NOMO-1 treated with DMSO at 0.1 percent for 48 hours (cell line): ENCODE measurements at regions not wholly inside any gene's neighbourhood (a gene's known extent, or its start where the extent isn't known, plus 50 kb on each side); places are given as distances from the start of the nearest gene placed in this dataset.

Experiments used
- DNase-seq: peaks from one replicate; lab custom pipeline; 2025; ENCODE audit not compliant: unreplicated experiment; lab: John Stamatoyannopoulos, UW

DNA sequence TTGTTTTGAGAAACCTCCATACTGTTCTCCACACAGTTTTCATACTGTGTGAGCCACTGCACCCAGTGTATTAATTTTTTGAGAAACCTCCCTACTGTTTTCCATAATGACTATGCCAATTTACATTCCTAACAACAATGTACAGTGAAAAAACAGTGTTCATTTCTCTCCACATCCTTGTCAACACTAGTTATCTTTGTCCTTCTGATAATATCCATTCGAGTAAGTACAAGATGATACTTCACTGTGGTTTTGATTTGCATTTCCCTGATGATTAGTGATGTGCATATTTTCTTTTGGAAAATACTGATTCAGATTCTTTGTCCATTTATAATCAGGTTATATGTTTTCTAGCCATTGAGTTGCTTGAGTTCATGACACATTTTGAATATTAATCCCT lies 462.0 kb downstream of the CDH11 start:
- DNase-seq = no peak

DNA sequence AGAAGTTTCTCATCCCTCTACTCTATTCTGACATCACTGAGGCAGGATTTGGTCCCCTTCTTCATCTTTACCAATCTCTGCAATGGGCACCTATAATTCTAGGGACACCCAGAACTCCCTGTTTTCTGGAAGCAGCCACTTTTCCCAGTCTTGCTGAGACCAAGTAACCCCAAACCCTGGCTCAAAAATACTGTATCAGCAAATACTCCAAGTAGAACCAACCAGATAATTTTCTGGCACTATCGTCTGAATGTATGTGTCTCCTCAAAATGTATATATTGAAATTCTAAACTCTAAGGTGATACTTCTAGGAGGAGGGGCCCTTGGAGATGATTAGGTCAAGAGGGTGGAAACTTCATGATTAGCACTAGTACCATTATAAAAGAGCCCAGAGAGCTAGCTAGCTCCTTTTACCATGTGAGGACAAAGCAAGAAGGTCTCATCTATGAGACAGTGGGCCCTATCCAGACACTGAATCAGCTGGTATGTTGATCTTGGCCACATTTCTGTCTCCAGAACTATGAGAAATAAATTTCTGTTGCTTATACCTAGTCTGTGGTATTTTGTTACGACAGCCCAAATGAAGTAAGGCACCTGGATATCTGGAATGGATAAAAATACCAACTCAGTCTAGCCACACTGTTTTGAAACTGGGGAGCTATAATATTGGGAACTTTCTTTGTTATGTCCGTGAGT lies 464.4 kb downstream of the CDH11 start:
- no peak for DNase-seq

DNA sequence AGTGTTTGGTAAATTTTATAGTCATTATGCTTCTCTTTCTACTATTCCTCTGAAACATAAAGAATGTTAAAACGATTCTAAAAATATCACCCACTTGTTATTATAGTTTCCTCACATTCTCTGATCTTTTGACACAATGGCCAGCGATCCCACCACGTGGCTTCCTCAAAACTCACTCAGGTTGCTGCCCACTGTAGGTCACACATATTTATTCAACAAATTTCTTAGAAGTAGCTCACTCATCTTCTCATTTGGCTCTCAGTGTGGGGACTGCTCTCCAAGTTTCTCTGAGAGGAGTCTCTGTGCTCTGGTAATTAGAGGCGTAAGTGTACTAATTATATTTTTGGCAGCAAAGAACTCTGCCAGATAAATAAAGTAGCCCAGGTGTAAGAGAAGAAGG lies 465.4 kb downstream of the CDH11 start:
- DNase-seq = no peak

DNA sequence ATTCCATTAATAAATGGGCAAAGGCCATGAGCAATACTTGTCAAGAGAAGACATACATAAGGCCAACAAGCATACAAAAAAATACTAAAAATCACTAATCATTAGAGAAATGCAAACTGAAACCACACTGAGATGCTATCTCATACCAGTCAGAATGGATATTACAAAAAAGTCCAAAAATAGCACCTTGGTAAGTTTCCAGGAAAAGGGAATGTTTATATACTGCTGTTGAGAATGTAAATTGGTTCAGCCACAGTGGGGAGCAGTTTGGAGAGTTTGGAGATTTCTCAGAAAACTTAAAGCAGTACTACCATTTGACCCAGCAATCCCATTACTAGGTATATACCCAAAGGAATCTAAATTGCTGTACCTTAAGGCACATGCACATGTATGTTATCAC lies 467.7 kb downstream of the CDH11 start:
- DNase-seq = no peak

DNA sequence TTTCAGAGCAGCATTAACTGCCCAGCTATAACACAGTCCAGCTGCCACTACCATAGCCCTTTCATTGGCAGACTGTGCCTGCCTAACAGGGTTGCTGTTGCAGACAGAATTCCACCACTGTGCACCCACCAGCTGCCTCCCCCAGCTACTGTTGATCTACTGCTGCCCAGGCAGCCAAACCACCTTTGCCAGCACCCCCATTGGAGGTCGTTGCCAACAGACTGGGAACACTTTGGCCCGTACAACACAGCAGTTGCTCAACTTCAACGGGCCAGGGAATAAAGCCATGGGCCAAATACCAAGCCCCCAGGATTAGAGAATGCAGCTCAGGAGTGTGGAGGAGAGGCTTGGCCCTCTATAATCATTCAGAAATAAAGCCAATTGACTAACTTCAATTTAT lies 473.6 kb downstream of the CDH11 start:
- no peak for DNase-seq

DNA sequence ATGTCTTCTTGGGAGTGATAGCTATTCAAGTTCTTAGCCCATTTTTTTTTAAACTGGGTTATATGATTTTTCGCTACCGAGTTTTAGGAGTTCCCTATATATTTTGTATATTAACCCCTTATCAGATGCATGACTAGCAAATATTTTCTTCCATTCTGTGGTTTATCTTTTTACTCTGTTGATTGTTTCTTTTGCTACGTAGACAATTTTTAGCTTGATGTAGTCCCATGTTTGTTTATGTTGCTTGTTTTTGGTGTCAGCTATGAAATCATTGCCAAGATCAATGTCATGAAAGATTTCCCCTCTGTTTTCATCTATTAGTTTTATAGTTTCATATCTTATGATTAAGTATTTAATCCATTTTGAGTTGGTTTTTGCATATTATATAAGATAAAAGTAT lies 480.5 kb downstream of the CDH11 start:
- DNase-seq = no peak

DNA sequence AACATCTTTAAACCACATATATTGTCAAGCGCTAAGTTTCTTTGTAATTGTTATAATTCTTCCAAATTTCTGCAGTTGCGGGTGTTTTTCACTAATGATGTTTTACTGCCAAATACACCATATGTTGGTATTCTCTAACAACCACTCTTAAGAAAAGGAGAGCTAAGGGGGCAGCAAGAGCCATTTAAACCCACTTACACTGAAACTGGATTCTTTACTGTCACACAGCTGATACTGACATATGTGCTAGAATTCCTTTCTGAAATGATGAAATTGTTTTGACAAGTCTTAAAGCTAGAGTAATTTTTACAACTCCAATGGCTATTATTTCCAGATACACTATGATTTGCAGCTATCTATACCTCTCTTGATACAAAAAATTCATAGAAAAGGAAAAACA lies 483.1 kb downstream of the CDH11 start:
- no peak for DNase-seq

DNA sequence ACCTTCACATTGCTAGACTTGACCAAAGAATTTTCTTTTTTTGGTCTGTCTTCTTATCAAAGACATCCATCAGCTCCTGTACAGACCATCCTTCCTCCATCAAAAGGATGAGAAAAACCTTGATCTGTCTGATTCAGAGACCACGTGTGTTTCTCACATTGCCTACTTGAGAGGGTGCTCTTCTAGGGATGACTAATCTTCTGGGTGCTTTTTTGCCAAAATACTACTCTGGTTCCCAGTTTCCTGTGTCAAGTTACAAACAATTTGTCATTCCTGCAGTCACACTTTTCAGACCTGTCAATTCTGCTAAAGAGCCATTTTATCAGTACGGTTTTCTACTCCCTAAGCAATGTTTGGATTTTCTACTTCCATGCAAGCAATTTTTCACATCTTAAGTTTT lies 492.2 kb downstream of the CDH11 start:
- DNase-seq = no peak

DNA sequence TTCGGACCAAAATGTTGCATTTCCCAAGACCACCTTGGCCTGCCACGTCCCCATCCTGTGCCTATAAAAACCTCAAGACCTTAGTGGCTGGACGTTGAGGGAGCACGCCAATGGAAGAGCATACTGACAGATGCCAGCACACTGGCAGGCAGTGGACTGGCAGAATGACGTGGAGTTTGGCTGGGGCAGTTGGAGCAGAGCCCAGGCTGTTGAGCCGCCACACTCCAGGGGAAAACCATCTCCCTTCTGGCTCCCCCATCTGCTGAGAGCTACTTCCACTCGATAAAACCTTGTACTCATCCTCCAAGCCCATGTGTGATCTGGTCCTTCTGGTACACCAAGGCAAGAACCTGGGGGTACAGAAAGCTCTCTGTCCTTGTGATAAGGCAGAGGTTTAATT lies 494.1 kb downstream of the CDH11 start:
- no peak for DNase-seq

DNA sequence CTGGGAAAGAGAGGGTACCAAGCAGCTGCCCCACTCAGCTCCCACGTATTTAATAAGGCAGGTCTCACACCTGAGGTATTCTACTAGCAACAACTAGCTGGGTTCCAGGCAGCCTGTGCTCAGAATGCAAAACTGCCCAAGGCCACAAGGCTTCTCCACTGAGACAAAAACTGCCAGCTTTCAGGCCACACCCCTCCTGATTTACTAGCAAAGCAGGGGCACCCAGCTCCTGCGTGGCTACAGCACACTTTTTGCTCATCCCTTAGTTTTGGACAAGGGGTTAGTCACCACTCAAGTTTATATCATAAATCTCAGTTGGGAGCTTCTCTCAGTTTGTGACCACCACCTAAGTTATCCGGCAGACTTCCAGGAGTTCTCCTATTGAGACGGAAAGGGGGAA lies 494.6 kb downstream of the CDH11 start:
- no peak for DNase-seq

DNA sequence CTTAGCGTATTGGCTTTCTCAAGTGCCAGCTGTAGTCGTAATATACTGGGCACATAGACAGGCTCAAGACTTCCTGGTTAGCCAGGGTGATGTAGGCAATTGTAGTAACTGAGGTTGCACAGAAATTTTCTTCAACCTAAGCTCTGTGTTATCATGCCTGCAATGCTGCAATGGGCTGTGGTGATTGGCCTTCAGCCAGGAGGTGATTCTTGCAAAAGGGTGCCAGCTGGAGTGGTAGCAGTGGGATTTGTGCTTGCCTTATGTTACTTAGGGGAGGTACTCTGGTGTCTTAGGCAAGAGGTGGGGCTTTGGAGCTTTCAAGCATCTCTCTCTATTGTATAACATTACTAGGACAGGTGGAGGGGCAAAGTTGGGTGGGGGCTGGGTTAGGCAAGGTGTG lies 495.1 kb downstream of the CDH11 start:
- no peak for DNase-seq

DNA sequence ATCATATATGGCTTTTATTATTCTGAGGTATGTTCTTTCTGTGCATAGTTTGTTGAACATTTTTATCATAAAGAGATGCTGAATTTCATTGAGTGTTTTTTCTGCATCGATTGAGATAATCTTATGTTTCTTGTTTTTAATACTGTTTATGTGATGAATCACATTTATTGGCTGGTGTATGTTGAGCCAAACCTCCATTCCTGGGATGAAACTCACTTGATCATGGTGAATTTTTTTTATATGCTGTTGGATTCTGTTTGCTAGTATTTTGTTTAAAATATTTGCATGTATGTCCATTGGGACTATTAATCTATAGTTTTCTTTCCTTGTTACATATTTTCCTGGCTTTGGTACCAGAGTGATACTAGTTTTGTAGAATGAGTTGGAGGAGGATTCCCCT lies 500.2 kb downstream of the CDH11 start:
- no peak for DNase-seq

DNA sequence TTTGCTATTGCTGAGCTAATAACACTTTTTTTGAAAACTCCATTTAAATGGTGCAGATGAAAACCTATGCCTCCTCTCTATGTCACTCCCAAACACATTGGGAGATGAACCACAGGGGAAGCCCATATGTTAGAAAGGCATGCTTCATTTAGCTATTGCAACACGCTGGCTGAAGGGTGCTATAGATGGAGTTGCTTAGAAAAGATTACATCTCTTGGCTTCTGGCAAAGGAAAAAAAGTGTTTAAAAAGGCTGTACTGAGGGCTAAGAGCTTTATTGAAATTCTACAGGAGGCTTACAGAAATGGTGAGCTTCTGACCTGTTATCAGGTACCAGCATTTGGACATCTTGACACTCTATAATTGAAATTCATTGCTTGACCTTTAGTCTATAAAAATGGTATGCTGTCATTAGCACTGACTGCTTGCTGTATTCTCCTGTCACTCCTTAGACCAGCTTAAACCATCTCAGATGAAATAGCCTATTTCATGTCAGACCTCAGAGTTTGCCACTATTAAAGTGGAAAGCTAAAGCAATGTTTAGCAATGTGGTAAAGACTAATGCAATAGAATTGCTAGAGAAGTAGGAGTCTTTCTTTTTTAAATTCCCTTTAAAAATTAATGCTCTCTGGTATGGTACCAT lies 503.9 kb downstream of the CDH11 start:
- DNase-seq = no peak

DNA sequence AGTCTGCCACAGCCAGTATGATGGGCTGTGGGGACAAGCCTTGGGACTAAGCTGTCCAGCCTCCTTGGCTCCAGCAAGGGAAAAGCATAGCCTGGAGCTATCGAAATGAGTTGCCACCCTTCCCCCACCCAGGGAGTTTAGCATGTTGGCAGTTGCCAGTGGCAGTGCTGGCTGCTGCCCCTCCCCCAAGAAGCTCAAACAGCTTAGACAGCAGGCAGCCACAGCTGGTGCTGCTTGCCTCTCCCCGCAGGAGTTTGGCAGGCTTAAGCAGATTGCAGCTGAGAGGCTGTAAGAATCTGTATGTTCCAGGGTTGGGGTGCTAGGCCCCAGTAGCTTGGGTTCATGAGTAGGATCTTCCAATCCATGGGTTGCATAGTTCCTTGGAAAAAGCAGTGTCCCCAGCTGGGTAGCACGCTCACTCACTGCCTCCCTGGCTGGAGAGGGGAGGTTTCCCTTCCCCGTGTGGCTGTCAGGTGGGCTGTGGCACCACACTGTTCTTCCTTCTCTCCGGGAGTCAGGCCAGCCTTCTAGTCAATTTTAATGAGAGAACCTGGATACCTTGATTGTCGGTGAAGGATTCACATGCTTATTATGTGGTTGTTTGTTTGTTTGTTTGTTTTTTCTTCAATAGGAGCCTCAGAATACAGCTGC lies 506.1 kb downstream of the CDH11 start:
- no peak for DNase-seq

DNA sequence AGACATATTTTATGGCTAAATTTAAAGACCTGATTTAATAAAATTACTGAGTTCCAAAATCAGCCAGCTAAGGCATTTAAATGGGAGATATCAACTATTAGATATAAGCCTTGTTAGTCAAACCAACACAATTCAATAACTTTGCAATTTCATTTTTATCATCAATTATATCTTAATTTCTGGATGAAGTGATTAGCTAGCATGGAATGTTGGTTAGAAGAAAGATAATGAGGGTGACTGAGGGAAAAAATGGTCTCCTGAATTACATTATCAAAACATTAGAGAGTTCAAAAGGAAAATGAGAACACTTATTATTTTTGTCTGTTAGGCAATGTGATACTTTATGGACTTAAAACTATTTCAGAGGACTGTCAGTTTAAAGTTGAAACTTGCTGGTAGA lies 525.7 kb downstream of the CDH11 start:
- DNase-seq = no peak

DNA sequence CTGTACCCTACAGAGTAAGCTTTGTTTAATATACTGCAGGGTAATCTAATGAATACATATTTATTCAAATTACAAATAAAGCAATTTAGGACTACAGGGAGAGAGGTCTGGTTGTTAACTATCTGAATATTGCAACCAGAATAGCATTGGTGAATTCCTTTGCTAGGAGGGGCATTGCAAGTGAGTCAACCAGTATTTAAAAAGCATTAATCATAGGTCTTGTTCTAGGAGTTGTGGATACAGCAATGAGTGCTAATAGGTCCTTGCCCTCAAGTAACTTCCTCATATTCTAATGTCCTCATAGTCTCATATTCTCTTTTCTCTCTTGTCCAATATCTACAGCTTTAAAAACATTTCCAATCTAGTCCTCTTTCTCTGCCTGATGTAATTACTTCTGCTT lies 531.4 kb downstream of the CDH11 start:
- DNase-seq = no peak

DNA sequence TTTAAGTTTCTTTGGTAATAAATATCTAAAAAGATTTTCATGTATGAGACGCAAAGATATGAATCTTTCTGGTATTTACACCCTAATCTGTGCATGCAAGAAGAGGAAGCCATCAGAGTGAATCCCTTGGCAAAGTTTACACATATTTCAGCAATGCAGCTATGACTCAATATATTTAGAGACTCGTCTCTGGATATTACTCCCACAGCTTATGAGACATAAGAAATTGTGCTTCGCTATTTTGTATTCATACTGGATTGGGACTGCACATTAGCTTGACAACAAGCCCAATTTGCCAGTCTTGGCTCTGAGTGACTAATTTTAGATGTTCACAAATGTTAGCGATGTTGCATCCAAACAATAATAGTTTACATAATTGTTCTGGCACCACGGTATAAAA lies 532.0 kb downstream of the CDH11 start:
- DNase-seq = no peak

DNA sequence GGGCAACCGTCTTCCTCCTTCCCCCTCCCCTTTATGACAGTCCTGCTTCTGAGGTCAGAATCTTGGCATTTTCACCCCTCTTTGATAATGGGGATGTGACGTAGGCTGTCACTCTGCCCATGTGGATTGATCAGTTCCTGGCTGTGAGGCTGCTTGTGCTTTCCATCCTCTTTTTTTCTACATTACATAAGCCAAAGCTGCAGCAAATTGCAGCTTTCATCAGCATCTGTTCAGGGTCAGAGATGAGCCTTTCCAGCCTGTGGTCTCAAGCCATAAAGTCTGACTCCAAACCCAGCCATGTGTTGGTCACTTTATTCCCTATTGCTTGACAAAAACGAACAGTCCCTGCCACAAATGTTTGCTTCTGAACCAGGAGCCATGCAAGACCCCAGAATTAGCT lies 535.1 kb downstream of the CDH11 start:
- DNase-seq = no peak

DNA sequence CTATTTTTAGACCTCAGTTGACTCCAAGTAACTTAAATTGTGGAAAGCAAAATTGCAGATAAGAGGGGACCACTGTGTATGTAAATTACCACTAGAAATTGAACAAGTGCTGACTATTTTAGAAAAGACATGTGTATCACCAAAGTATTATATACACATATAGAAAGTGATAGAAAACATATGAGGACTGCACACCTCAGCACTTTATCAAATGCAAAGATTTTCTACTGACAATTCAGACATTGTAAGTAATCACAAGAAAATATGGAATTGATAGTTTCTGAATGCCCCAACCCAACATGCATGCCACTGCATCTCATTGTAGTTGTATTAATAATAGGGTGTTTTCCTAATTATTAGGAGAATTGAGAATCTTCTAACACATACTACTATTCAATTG lies 536.5 kb downstream of the CDH11 start:
- DNase-seq = no peak

DNA sequence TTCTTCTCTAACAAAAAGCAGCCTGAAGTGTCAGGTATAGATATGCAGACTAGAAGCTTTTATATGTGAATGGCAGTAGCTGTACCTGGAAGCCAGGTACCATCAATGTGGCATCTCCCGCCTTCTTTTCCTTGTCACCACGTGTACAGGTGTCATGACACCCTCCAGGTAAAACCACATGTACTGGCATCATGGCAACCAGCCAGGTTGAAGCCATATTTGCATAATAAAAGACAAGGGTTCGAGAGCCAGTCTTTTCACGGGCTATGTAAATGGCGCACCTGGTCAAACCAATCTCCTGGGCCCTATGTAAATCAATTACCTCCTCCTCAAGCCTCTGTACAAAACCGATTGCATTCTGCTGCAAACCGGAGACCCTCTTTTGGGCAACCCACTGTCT lies 541.3 kb downstream of the CDH11 start:
- DNase-seq = no peak

DNA sequence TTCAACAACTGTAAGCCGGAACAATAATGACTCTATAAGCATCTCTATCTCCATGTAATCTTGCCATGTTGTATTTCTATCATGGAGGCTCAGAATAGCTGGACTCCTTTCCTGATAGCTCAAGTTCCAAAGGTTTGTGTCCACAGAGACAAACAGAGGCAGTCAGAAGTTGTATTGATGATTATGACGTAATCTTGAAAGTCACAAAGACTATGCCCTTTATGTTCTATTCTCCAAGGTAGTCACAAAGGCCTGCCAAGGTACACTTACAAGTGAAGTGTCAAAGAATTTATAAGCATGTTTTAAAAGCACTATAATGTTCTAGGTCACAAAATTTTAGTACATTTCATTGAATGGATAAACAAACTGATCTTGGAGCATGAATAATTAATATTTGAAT lies 542.2 kb downstream of the CDH11 start:
- DNase-seq = no peak

DNA sequence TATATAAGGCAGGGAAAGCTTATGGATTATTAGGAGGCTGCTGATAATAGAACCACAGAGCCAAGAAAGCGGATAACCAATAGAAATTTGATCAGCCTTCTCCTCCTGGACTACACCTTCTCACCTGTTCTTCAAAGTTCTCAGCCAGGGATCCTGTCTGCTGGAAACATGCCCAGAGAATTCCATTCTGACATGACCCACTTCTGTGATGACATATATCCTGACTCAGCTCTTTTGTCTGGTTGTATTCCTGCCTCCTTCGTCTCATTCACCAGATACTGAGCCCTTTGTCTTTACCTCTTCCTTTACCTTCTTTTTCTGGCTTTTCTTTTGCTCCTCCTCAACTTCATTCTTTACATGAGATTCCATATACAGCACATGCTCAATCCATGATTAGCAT lies 576.1 kb downstream of the CDH11 start:
- DNase-seq = no peak

DNA sequence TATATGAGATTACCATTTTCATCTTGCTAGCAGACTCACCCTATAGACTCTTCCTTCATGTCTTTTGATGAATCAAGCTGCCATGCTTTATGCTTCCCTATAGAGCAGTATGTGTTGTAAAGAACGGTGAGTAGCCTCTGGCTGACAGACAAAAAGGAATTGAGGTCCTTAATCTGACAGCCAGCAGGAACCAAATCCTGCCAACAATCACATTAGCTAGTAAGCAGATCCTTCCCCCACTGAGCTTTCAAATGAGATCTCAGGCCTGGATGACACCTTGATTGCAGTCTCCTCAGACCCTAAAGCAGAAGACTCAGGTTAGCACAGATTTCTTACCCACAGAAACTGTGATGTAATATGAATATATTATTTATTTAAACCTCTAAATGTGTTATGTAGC lies 577.0 kb downstream of the CDH11 start:
- no peak for DNase-seq
